Fibroblast of lung (primary cell): ENCODE measurements at regions not wholly inside any gene's neighbourhood (a gene's known extent, or its start where the extent isn't known, plus 50 kb on each side); places are given as distances from the start of the nearest gene placed in this dataset.
A peak's percentile ranks its signal among the peaks of the same experiment; 100 is the strongest.

Experiments
- DNase-seq, 2 donors: peaks; one replicate each; pipeline versions ENCODE4 v3.0.0 to v3.0.0-alpha.2; 2010; ENCODE audit warnings: low read depth in 2 of 2
- H2AFZ ChIP-seq: 2 replicates; pipeline ENCODE4 v1.5.1; 2012; ENCODE audit warnings: low read length, control low read depth, inconsistent platforms
- H3K27ac ChIP-seq: 2 replicates; pipeline ENCODE4 v1.5.1; 2011; ENCODE audit warnings: low read length, control low read depth; ENCODE audit not compliant: insufficient read depth
- H3K27me3 ChIP-seq: 2 replicates; pipeline ENCODE4 v1.5.1; 2011; ENCODE audit warnings: mild to moderate bottlenecking, low read length; ENCODE audit not compliant: control insufficient read depth, insufficient read depth
- H3K36me3 ChIP-seq: 2 replicates; pipeline ENCODE4 v1.5.1; 2011; ENCODE audit warnings: low read length; ENCODE audit not compliant: control insufficient read depth, insufficient read depth
- H3K4me1 ChIP-seq: 2 replicates; pipeline ENCODE4 v1.5.1; 2011; ENCODE audit warnings: low read length; ENCODE audit not compliant: control insufficient read depth, insufficient read depth; ENCODE audit errors: extremely low read depth
- H3K4me2 ChIP-seq: 2 replicates; pipeline ENCODE4 v1.5.1; 2011; ENCODE audit warnings: low read length, control low read depth; ENCODE audit not compliant: insufficient read depth; ENCODE audit errors: extremely low read depth
- H3K4me3 ChIP-seq, 4 experiments: fragments of 200-600 bp in 1 of 4; sonication (generic) in 1 of 4; replicated peaks in 1 of 4; 2 replicates each; pipeline ENCODE4 v1.5.1; 2011 to 2016; ENCODE audit warnings: low read length in 4 of 4, low read depth in 3 of 4, mild to moderate bottlenecking in 3 of 4, control low read depth in 2 of 4, inconsistent platforms in 1 of 4, mixed read lengths in 1 of 4; ENCODE audit not compliant: insufficient read depth in 1 of 4; ENCODE audit errors: control extremely low read depth in 1 of 4
- H3K79me2 ChIP-seq: 2 replicates; pipeline ENCODE4 v1.5.1; 2012; ENCODE audit warnings: mild to moderate bottlenecking, low read length, inconsistent platforms; ENCODE audit not compliant: control insufficient read depth, insufficient read depth
- H3K9ac ChIP-seq: 2 replicates; pipeline ENCODE4 v1.5.1; 2011; ENCODE audit warnings: mild to moderate bottlenecking, low read length, control low read depth; ENCODE audit not compliant: insufficient read depth
- H3K9me3 ChIP-seq: 2 replicates; pipeline ENCODE4 v1.5.1; 2012; ENCODE audit warnings: low read depth, low read length; ENCODE audit not compliant: control insufficient read depth, insufficient read depth
- H4K20me1 ChIP-seq: 2 replicates; pipeline ENCODE4 v1.5.1; 2011; ENCODE audit warnings: low read length; ENCODE audit not compliant: control insufficient read depth, insufficient read depth; ENCODE audit errors: extremely low read depth
- EZH2 ChIP-seq: IDR thresholded peaks from 2 replicates; pipeline ENCODE4 v1.5.1; 2012; ENCODE audit warnings: low read length, control low read depth, mild to moderate bottlenecking; ENCODE audit errors: missing control alignments
- TF ChIP-seq, protein P1 (sequence below), 2 donors: IDR thresholded peaks in 1 of 2; conservative IDR thresholded peaks in 1 of 2; 1 replicate in 1 of 2; 2 replicates in 1 of 2; pipeline ENCODE4 v1.5.1; 2011 to 2012; ENCODE audit warnings: low read length in 2 of 2, control low read depth in 1 of 2, inconsistent platforms in 1 of 2, low read depth in 1 of 2, mild to moderate bottlenecking in 1 of 2

DNA sequence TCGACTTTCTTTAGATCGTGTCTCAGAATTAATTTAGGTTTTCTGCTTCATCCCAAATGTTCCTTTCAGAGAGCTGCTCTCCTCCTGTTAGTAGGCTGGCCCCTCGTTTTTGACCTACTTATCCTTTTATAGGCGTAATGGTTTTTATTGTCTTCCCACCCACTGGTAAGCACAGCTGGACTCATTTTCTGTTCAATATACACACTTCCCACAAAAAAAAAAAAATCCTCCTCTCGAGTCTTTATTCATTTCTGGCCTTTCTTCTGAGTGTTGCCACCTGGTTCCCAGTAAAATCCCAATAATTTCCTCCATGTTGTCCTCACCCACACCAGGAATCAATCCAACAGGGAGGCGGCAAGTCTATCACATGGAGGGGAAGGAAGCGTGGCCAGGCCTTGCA lies 970.2 kb upstream of the CELF2 start:
- no peak for TF ChIP-seq EZH2
- TF ChIP-seq, protein P1, sequence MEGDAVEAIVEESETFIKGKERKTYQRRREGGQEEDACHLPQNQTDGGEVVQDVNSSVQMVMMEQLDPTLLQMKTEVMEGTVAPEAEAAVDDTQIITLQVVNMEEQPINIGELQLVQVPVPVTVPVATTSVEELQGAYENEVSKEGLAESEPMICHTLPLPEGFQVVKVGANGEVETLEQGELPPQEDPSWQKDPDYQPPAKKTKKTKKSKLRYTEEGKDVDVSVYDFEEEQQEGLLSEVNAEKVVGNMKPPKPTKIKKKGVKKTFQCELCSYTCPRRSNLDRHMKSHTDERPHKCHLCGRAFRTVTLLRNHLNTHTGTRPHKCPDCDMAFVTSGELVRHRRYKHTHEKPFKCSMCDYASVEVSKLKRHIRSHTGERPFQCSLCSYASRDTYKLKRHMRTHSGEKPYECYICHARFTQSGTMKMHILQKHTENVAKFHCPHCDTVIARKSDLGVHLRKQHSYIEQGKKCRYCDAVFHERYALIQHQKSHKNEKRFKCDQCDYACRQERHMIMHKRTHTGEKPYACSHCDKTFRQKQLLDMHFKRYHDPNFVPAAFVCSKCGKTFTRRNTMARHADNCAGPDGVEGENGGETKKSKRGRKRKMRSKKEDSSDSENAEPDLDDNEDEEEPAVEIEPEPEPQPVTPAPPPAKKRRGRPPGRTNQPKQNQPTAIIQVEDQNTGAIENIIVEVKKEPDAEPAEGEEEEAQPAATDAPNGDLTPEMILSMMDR (conservative IDR thresholded peaks at IDR 0.05 in 1 of 2, IDR thresholded peaks at IDR 0.05 in 1 of 2; ENCODE audit: low read depth in 1 of 2, low read length in 2 of 2): no peak
- no peaks in the 10 kb centered on the region for H3K36me3 ChIP-seq
- H3K79me2 ChIP-seq: no peaks in the 10 kb centered on the region
- no peaks in the 10 kb centered on the region for H3K4me1 ChIP-seq
- H3K4me3 ChIP-seq: no peak overlapping the region
- no peaks in the 10 kb centered on the region for H3K9me3 ChIP-seq
- no peaks in the 10 kb centered on the region for H4K20me1 ChIP-seq
- H2AFZ ChIP-seq: no peak overlapping the region
- H3K9ac ChIP-seq: no peak overlapping the region
- no peak overlapping the region for H3K4me2 ChIP-seq
- no peaks in the 10 kb centered on the region for H3K27me3 ChIP-seq
- no peak overlapping the region for H3K27ac ChIP-seq
- DNase-seq: no peak

DNA sequence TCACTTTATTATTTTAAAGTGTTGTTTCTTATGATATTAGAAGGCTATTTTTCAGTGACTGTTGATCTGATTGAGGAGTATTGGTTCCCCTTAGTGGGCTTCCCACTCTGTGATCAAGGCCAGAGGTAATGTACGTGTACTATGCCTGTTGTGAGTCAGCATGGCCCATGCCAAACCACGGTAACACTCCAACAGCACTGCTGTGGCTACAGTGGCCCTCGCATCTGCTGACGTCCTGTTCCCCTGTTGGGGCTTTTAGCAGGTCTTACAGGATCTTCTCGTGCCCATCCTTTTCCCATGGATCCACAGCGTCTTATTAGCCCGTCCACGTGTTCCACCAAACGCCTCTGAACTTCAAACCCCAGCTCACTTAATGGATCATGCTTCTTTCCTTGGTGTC lies 964.6 kb upstream of the CELF2 start:
- TF ChIP-seq, protein P1 (conservative IDR thresholded peaks at IDR 0.05 in 1 of 2, IDR thresholded peaks at IDR 0.05 in 1 of 2; ENCODE audit: low read depth in 1 of 2, low read length in 2 of 2): no peak
- TF ChIP-seq EZH2: no peak
- no peak overlapping the region for H2AFZ ChIP-seq
- no peaks in the 10 kb centered on the region for H4K20me1 ChIP-seq
- H3K27me3 ChIP-seq: no peaks in the 10 kb centered on the region
- H3K4me2 ChIP-seq: no peak overlapping the region
- H3K4me1 ChIP-seq: no peaks in the 10 kb centered on the region
- H3K36me3 ChIP-seq: no peaks in the 10 kb centered on the region
- no peaks in the 10 kb centered on the region for H3K79me2 ChIP-seq
- H3K9me3 ChIP-seq: no peaks in the 10 kb centered on the region
- no peak overlapping the region for H3K27ac ChIP-seq
- no peak overlapping the region for H3K4me3 ChIP-seq
- DNase-seq: peak in 1 of 2 donors; percentile 13
- no peak overlapping the region for H3K9ac ChIP-seq

DNA sequence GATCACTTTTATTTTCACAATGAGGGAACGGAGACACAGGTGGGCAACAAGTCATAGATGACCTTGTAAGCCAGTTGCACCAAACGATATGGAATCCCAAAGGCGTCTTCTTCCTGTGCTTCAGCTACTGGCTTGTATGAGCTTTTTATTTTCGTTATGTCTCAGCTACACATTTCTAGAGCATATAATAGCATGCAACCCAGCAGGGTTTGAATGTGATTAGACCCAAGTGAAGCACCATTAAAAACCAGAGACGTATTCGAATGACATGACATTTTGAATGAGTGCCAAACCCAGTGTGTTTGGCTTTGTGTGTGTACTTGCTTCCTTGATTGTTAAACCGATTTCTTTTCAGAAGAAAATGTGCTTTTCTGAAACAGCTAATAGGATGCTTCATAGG lies 963.2 kb upstream of the CELF2 start:
- no peaks in the 10 kb centered on the region for H3K79me2 ChIP-seq
- no peaks in the 10 kb centered on the region for H3K36me3 ChIP-seq
- no peaks in the 10 kb centered on the region for H3K27me3 ChIP-seq
- no peak overlapping the region for H3K4me2 ChIP-seq
- H3K4me1 ChIP-seq: no peaks in the 10 kb centered on the region
- no peak overlapping the region for H2AFZ ChIP-seq
- no peak overlapping the region for H3K27ac ChIP-seq
- no peak for DNase-seq
- no peaks in the 10 kb centered on the region for H3K9me3 ChIP-seq
- no peaks in the 10 kb centered on the region for H4K20me1 ChIP-seq
- H3K9ac ChIP-seq: no peak overlapping the region
- TF ChIP-seq, protein P1 (conservative IDR thresholded peaks at IDR 0.05 in 1 of 2, IDR thresholded peaks at IDR 0.05 in 1 of 2; ENCODE audit: low read depth in 1 of 2, low read length in 2 of 2): no peak
- TF ChIP-seq EZH2: no peak
- H3K4me3 ChIP-seq: no peak overlapping the region
